ENCODE measurements at regions not wholly inside any gene's neighbourhood (a gene's known extent, or its start where the extent isn't known, plus 50 kb on each side); places are given as distances from the start of the nearest gene placed in this dataset.
"Not testable (repeated sequence)": the region's sequence is repeated elsewhere in the genome, so short reads cannot be mapped to it uniquely, and the experiment has no call there.

GRCh38 chr3:137464341-137464740, 299.8 kb upstream of the SOX14 start:
- DNase-seq: no peak

DNA sequence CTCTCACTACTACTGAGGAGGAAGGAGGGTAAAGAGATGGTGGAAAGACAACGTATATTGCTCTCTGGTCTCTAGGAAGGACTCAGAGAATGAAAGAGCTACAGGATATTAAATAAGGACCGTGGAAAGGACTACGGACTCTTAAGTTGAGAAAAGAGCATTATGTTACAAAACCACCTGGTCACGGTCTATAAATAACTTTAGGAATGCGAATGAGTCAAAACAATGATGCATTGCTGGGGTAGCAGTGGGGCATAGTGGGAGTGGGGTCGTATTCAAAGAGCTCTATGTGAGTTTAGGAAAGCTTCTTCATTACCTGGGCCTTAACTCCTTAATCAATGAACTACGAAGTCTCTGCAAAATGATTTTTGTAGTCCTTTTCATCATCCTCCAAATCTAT, 295.7 kb upstream of the SOX14 start:
- no peak for DNase-seq

DNA sequence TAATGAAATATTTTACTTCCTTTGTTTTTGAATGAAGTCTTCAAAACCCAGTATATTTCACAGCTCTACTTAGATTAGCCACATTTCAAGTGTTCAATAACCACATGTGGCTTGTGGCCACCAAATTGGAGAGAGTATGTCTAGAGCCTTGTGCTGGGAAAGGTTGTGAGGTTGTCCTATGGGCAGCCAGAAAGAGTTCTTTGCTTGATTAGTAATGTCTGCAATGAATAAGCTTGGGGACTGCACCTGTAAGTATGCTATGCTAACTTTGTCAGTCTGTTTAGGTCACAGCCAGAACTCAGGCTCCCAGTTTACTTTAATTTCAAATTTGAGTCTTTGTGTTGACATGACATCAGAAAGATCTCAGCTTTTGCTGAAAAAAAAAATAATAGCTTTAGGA, 294.9 kb upstream of the SOX14 start:
- no peak for DNase-seq

DNA sequence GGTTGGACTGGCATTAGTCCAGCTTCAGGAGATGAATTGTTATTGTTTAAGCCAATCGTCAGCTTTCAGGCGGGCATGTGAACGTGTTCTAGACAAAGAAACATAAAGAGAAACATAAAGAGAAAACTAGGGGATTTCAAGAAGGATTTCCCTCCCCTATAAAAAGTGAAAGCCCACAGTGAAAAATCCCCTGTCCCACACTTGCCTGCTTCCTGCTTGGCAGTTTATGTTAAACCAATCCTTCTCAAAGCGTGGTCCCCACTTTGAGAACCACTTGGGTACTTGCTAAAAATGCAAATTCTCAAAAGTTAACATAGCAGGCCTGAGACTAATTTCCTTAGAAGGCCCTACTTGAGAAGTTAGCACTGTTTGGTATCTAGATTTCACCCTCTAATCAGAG, 293.0 kb upstream of the SOX14 start:
- no peak for DNase-seq

DNA sequence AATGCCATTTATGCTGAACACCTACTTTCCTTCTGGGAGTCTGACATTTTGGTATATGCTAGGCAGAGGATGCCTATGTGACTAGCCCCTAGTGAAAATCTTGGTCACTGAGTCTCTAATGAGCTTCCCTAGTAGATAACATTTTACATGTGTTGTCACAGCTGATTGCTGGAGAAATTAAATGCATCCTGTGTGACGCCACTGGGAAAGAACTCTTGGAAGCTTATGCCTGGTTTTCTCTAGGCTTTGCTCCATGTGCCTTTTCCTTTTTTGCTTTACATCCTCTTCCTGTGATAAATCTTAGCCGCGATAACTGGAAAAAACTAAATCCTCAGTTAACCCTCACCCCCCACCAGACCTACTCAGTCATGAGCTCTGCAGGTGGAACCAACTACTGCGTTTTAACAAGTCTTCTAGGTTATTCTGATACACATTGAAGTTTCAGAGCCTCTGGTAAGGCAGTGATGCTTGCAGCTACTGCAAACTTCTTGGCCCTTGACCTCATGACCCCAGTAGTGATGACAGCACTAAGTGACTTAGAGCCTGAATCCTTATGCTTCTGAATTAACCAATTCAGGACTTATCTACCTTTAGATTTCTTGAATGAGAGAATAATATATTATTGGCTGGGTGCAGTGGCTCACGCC, 292.4 kb upstream of the SOX14 start:
- DNase-seq: no peak

DNA sequence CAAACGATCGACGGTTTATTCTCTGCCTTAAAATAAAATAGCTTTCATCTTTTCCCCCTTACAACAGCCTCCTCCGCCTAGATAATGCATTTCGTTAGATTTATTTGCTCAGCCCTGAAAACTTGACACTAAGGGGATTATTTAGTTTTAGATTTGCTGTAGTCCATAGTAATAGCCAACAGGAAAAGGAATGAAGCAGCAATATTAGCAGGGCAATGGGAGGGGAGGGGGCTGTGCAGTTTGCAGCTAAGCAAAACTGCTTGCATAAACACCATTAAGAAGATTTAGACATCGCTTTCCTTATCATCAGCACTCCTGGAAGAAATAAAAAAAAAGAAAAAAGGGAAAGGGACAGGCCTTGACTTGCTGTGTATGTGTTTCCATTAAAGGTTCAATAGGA, 286.5 kb upstream of the SOX14 start:
- DNase-seq: no peak

GRCh38 chr3:137509354-137510045, 254.6 kb upstream of the SOX14 start:
- DNase-seq: no peak

DNA sequence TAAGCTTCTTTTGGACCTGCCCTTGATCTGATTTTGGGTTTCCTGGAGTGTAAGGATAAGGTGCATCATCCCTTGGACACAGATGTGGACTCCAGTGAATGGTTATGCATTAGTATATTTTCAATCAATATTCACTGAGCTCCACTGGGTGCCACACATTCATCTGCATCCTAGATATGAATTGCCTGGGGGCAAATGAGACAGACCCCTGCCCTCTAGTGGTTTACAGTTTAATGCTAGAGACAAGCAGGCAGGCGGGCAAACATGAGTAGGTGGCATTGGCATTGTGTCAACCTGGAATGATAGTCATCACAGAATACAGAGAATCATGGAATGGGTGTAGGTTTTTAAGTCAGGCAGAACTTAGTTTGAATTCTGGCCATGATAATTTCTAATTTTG, 252.5 kb upstream of the SOX14 start:
- no peak for DNase-seq

DNA sequence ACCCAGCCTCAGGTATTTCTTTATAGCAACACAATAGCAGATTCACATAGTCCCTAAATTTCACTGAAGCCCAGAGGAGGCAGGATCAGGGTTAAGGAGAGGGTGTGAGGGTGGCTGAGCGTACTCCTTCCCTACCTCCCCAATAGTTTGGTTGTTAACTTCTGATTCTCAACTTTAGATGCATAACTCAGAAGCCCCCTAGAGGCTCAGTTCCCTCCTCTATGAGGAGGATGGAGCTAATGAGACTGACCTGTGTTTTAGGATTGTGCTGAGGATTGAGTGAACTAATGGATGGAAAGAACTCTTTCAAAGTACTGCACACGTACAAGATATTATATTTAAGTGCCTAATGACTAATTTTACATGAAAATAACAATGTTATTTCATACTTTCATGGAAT, 249.3 kb upstream of the SOX14 start:
- no peak for DNase-seq

DNA sequence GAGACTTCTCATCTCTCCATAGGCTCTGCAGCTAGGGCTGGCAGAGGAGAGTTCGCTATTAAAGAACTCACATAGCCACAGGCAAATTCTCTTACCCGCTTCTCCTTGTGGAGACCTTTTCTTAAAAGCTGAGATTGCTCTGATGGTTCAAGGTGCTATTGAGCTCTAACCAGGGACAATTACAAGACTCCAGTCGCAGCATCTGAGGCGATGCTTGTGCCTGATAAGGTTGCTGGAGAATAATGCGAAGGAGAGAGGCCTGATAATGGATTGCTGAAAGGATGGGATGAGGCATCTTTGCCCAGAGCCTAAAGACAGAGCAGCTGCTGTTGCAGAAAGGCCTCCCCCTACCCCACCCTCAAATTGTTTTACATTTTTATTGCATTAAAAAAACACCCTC, 244.5 kb upstream of the SOX14 start:
- no peak for DNase-seq

DNA sequence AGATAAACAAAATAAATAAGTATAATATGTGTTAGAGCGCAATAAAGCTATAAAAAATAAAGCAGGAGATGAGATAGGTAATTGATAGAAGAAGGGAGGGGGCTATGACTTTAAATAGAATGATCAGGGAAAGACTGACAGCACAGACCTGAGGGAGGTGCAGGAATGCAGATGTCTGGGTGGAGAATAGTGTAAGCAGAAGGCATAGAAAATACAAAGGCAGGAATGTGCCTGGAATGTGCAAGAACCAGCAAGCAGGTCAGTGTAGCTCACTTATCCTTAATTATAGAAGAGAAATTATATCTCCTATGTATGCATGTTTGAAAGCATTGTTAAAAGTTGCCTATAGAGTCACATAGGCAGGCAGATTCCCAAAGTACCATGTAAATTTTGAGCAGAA, 239.4 kb upstream of the SOX14 start:
- no peak for DNase-seq

- no peak for DNase-seq
Measured at GRCh38 chr3:137525471-137525870, 238.6 kb upstream of the SOX14 start.

DNA sequence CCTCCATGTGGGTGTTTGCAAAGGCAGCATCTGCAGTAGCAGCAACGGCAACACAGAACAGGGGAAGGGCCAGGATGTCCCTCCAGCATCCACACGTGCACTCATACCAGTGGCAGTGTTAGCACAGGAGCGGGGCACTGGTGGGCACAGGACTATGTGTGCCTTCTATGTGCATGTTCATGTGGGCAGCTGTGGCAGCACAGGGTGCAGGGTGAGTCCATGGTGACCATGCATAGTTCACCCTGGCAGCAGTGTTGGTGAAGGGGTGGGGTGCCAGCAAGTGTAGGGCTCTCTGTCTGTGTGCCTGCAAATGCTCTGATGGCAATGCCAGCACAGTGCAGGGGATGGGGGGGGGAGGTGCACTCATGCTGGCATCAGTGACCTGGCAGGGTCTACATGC, 222.1 kb upstream of the SOX14 start:
- no peak for DNase-seq

GRCh38 chr3:137554242-137554641, 209.9 kb upstream of the SOX14 start:
- DNase-seq: no peak

DNA sequence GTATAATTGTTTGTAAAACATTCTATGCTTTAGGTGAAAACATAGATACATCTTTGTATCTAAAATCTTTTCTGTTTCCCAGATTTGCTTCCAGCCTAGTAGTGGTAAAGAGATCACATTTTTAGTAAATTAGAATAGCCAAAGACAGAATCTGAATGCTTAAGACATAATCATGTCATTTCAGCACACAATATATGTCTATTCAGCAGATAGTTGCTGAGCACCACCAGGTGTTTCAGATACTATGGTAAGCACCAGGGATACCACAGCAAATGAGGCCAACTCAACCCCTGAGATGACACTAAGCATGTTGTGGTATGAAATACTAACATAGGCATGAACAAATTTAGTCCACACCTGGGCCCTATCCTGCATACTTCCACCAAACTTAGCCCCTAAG, 195.2 kb upstream of the SOX14 start:
- no peak for DNase-seq

DNA sequence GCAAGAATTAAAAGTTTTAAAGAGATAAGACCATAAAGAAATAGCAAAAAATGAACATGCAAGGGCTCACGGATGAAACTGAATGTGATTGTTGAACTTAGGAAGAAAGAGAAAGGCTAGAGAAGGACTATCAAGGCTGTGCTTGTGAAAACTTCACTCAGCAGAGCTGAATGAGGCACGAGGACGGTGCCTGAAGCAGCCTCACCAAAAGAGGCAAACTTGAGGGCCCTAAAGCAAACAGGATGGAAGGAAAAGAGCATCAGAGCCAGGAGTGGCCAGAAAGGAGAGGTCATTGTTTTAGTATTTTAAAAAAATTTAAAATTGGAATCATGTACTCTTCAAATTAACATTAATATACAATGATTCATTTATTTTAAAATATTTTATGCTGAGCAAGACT, 191.2 kb upstream of the SOX14 start:
- DNase-seq: no peak

GRCh38 chr3:137582484-137582883, 181.6 kb upstream of the SOX14 start:
- DNase-seq: no peak

DNA sequence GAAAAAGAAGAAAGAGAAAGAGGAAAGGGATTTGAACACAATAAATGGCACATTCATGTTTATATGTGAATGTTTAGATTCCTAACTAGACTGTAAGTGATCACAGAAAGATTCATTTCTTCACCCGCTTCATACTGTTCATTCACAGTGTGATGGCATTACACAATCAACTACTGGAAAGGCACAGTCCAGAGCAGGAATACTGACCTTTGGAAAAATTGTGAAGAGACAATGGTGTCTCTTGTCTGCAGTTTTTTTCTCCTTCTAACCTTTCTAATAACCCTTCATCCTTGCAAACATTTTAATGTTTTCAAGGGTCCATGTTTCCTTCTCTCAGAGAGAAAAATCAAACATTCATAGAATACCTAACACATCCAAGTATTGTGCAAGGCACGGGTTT, 180.9 kb upstream of the SOX14 start:
- no peak for DNase-seq

DNA sequence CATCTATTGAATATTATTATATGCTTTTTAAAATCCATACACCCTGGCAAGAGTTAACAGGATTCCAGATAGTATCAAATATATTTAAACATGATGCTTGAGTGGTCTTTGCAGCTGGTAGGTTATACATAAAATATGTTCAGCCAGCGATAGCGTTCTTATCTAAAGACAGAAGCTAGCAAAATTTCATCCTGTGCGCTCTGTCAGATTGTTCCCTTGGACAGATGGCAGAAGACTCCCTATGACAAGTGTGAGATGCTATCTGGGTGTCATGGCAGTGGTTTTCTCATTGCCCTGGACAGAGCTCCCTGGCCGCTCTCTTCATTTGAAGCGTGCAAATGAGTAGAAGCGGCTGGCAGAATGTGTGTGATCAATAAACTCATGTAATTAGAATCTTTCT, 175.2 kb upstream of the SOX14 start:
- no peak for DNase-seq

DNA sequence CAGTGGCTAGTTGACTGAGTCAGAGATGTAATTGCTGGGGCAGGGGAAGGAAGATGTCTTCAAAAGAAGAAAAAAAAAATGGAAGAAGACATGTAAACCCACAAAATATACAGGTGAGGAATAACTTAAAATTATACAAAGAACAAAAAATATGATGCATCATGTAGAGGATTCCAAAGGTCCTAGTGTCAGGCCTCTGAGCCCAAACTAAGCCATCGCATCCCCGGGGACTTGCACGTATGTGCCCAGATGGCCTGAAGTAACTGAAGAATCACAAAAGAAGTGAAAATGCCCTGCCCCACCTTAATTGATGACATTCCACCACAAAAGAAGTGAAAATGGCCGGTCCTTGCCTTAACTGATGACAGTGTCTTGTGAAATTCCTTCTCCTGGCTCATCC, 168.7 kb upstream of the SOX14 start:
- not testable (repeated sequence) for DNase-seq

- no peak for DNase-seq
Measured at GRCh38 chr3:137610723-137611122, 153.4 kb upstream of the SOX14 start.

GRCh38 chr3:137612291-137612690, 151.8 kb upstream of the SOX14 start:
- DNase-seq: peak; percentile 29

- no peak for DNase-seq
Measured at GRCh38 chr3:137615659-137616418, 148.3 kb upstream of the SOX14 start.
